ENCODE measurements at regions not wholly inside any gene's neighbourhood (a gene's known extent, or its start where the extent isn't known, plus 50 kb on each side); places are given as distances from the start of the nearest gene placed in this dataset.

- TF ChIP-seq GPBP1L1 (CRISPR knock-in tag; IDR thresholded peaks at IDR 0.05) = no peak
- no peak for TF ChIP-seq SP2 (CRISPR knock-in tag; IDR thresholded peaks at IDR 0.05)
- no peak for TF ChIP-seq ZNF660 (CRISPR knock-in tag; IDR thresholded peaks at IDR 0.05; ENCODE audit: borderline replicate concordance, low read depth)
Observed at GRCh38 chr12:74776378-74776777, 238.7 kb downstream of the ATXN7L3B start (continued).

DNA sequence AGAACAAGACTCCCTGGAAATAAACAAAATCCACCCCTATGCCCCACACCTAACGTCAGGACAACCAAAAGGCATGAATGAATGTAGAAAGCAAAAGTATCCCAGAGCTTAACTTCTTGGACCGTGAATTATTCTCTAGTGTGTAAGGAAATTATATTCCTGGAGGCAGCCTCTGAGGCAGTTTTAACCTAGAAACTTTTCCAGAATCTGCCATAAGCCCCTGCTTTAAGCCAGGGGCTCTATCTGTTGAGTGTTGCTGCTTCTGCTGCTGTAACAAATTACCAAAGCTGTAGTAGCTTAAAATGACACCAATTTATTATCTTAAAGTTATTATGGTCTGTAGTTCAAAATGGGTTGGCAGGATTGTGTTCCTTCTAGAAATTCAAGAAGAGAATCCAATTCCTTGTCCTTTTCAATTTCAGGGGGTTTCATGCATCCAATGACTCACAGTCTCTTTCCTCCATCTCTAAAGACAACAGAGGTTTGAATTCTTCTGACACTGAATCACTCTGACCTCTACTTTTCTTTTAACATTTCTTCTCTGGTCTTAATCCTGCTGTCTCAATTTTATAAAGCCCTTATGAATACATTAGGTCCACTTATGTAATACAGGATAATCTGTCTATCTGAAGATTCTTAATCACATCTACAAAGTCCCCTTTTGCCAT lies 242.7 kb downstream of the ATXN7L3B start:
- ATAC-seq (no peak), FAIRE-seq (no peak), DNase-seq (ENCODE audit: low spot score) (no peak)
- Histone ChIP-seq H3K27me3 (ENCODE audit: control insufficient read depth in 1 of 2, insufficient read depth in 2 of 2, low read length in 2 of 2) (no peaks in the 10 kb centered on the region), H3K79me2 (ENCODE audit: insufficient read depth, low read length) (no peaks in the 10 kb centered on the region), H3K27ac (ENCODE audit: extremely low read length, insufficient read depth, low read length) (no peak overlapping the region), H3K4me3 (replicated peaks in 1 of 3; ENCODE audit: insufficient read depth in 1 of 3, low read depth in 2 of 3, low read length in 3 of 3) (no peak overlapping the region), H3K36me3 (replicated peaks in 1 of 2; ENCODE audit: control insufficient read depth in 1 of 2, insufficient read depth in 2 of 2, low read length in 2 of 2) (no peaks in the 10 kb centered on the region), H3K9ac (ENCODE audit: insufficient read depth, low read depth, low read length) (no peak overlapping the region), H3K9me3 (ENCODE audit: low read length) (no peaks in the 10 kb centered on the region), H4K20me1 (ENCODE audit: insufficient read depth, low read length) (no peaks in the 10 kb centered on the region), H2AFZ (ENCODE audit: low read length) (no peak overlapping the region), H3K4me2 (ENCODE audit: low read depth, low read length) (no peak overlapping the region), H3K4me1 (ENCODE audit: insufficient read depth, low read length) (no peaks in the 10 kb centered on the region)
- CTCF ChIA-PET (ENCODE audit: low intra/inter-chr PET ratio, low total read pairs) = no interaction called here
- BruUV-seq (replicated peaks) = no TSS peak
- in situ Hi-C loops (cut with HindIII; ENCODE audit: extremely low pct_ligation_motif_present, low pct_unique_long_range_greater_than_20kb) = no loop called here
- WGBS (ENCODE audit: low lambda C conversion rate) = 0% methylated on average over 2 of the region's 2 CpGs
- intact Hi-C loops (cut with micrococcal nuclease; ENCODE audit: unreplicated experiment) = no loop called here
- POLR2A ChIA-PET = no interaction called here
- TF ChIP-seq MBNL3 (CRISPR knock-in tag; conservative IDR thresholded peaks at IDR 0.05) (no peak), ADNP (CRISPR knock-in tag; IDR thresholded peaks at IDR 0.05) (no peak), TRAFD1 (CRISPR knock-in tag; IDR thresholded peaks at IDR 0.05; ENCODE audit: borderline replicate concordance) (no peak), PAX8 (CRISPR knock-in tag; IDR thresholded peaks at IDR 0.05; ENCODE audit: borderline replicate concordance) (no peak), IKZF5 (CRISPR knock-in tag; IDR thresholded peaks at IDR 0.05) (no peak), ARNT (IDR thresholded peaks at IDR 0.05) (no peak), REXO4 (CRISPR knock-in tag; IDR thresholded peaks at IDR 0.05; ENCODE audit: borderline replicate concordance) (no peak), MNT (IDR thresholded peaks at IDR 0.05) (no peak), FOXK2 (IDR thresholded peaks at IDR 0.05) (no peak)
- TF ChIP-seq, protein P1, sequence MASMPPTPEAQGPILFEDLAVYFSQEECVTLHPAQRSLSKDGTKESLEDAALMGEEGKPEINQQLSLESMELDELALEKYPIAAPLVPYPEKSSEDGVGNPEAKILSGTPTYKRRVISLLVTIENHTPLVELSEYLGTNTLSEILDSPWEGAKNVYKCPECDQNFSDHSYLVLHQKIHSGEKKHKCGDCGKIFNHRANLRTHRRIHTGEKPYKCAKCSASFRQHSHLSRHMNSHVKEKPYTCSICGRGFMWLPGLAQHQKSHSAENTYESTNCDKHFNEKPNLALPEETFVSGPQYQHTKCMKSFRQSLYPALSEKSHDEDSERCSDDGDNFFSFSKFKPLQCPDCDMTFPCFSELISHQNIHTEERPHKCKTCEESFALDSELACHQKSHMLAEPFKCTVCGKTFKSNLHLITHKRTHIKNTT (CRISPR knock-in tag; IDR thresholded peaks at IDR 0.05) = no peak
- TF ChIP-seq, protein P2, sequence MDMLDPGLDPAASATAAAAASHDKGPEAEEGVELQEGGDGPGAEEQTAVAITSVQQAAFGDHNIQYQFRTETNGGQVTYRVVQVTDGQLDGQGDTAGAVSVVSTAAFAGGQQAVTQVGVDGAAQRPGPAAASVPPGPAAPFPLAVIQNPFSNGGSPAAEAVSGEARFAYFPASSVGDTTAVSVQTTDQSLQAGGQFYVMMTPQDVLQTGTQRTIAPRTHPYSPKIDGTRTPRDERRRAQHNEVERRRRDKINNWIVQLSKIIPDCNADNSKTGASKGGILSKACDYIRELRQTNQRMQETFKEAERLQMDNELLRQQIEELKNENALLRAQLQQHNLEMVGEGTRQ (IDR thresholded peaks at IDR 0.05; ENCODE audit: low read depth, low read length) = no peak
- TF ChIP-seq, protein P2 (CRISPR knock-in tag; IDR thresholded peaks at IDR 0.05; ENCODE audit: borderline replicate concordance) = no peak

All from HepG2 (cell line).